Thoracic aorta (tissue), 2 donors: ENCODE measurements at regions not wholly inside any gene's neighbourhood (a gene's known extent, or its start where the extent isn't known, plus 50 kb on each side); places are given as distances from the start of the nearest gene placed in this dataset.
"Not testable (repeated sequence)": the region's sequence is repeated elsewhere in the genome, so short reads cannot be mapped to it uniquely, and the experiment has no call there.

ENCODE experiments used
- ATAC-seq: fragments of 150-250 bp; one replicate; pipeline ENCODE4 v1.8.0; 2017; ENCODE audit warnings: low read depth; ENCODE audit not compliant: insufficient number of reproducible peaks, low FRiP score
- DNase-seq: peaks from one replicate; pipeline ENCODE4 v3.0.0-alpha.2; 2020; ENCODE audit warnings: low spot score
- H3K27ac ChIP-seq, 2 donors: fragments of 200-600 bp; sonication (generic); 1 replicate in 1 of 2; 2 replicates in 1 of 2; pipeline ENCODE4 v1.5.1; 2016; ENCODE audit warnings: mild to moderate bottlenecking in 2 of 2, moderate library complexity in 2 of 2
- H3K27me3 ChIP-seq: fragments of 200-600 bp; sonication (generic); replicated peaks from 2 replicates; pipeline ENCODE4 v1.6.0; 2016; ENCODE audit warnings: mild to moderate bottlenecking; ENCODE audit not compliant: insufficient read depth
- H3K36me3 ChIP-seq: fragments of 200-600 bp; sonication (generic); one replicate; pipeline ENCODE4 v1.5.1; 2016
- H3K4me1 ChIP-seq, 2 donors: fragments of 200-600 bp; sonication (generic); 1 replicate in 1 of 2; 2 replicates in 1 of 2; pipeline versions ENCODE4 v1.5.1 to v1.6.0; 2016; ENCODE audit warnings: low read depth in 2 of 2, mild to moderate bottlenecking in 1 of 2; ENCODE audit not compliant: control insufficient read depth in 1 of 2
- H3K4me3 ChIP-seq: fragments of 200-600 bp; sonication (generic); 2 replicates; pipeline ENCODE4 v1.5.1; 2016; ENCODE audit warnings: mild to moderate bottlenecking
- H3K9me3 ChIP-seq: fragments of 200-600 bp; sonication (generic); 2 replicates; pipeline ENCODE4 v1.5.1; 2016
- TF ChIP-seq, protein P1 (sequence below): fragments of 200-600 bp; sonication (generic); IDR thresholded peaks from one replicate; pipeline ENCODE4 v1.5.1; 2019; ENCODE audit warnings: antibody characterized with exemption

DNA sequence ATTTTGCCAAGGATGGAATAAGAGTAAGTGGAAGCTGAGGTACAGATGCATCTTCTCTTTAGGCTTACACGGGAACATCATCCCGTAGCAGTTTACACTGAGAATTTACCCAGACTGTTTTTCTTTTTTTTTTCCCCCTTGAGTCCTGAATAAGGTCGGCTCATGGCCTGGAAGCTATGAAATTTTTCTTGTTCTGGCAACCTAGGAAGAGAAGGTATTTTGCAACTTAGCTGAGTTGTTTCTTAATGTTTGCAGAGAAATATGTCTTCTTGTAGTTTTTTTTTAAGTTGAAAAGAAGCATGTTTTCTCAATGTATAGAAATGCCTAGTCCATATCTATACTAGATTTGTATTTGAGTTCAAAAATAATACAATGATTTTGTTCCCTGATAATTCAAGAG, 712.5 kb downstream of the TDRD15 start:
- Histone ChIP-seq H3K36me3 (no peaks in the 10 kb centered on the region), H3K27ac (no peak overlapping the region), H3K27me3 (no peaks in the 10 kb centered on the region), H3K9me3 (no peaks in the 10 kb centered on the region), H3K4me3 (no peak overlapping the region), H3K4me1 (peaks cover 0 to 6% of the 10 kb centered on the region in 2 donors)
- TF ChIP-seq, protein P1, sequence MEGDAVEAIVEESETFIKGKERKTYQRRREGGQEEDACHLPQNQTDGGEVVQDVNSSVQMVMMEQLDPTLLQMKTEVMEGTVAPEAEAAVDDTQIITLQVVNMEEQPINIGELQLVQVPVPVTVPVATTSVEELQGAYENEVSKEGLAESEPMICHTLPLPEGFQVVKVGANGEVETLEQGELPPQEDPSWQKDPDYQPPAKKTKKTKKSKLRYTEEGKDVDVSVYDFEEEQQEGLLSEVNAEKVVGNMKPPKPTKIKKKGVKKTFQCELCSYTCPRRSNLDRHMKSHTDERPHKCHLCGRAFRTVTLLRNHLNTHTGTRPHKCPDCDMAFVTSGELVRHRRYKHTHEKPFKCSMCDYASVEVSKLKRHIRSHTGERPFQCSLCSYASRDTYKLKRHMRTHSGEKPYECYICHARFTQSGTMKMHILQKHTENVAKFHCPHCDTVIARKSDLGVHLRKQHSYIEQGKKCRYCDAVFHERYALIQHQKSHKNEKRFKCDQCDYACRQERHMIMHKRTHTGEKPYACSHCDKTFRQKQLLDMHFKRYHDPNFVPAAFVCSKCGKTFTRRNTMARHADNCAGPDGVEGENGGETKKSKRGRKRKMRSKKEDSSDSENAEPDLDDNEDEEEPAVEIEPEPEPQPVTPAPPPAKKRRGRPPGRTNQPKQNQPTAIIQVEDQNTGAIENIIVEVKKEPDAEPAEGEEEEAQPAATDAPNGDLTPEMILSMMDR = no peak
- ATAC-seq = no peak
- no peak for DNase-seq

DNA sequence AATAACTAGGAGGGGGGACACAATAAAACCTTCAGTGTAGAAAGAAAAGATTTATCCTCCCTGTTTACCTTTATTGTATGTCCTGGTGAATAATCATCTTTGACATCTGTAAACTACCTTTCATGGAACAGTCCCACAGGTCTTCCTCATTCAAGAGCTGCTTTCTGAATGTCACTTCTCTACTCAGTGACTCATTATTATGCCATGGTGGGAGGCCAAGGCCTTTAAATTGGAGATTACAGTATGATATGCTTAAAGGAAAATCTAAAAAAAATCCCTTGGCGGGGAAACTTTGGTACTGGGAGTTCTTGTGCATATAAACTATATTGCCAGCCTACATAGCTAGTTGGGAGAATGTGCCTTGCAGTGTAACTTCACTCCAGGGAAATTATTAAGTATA, 713.0 kb downstream of the TDRD15 start:
- no peak for ATAC-seq
- Histone ChIP-seq H3K27me3 (no peaks in the 10 kb centered on the region), H3K4me3 (no peak overlapping the region), H3K27ac (no peak overlapping the region), H3K9me3 (no peaks in the 10 kb centered on the region), H3K4me1 (peaks cover 0 to 6% of the 10 kb centered on the region in 2 donors), H3K36me3 (no peaks in the 10 kb centered on the region)
- no peak for DNase-seq
- TF ChIP-seq, protein P1 = no peak

DNA sequence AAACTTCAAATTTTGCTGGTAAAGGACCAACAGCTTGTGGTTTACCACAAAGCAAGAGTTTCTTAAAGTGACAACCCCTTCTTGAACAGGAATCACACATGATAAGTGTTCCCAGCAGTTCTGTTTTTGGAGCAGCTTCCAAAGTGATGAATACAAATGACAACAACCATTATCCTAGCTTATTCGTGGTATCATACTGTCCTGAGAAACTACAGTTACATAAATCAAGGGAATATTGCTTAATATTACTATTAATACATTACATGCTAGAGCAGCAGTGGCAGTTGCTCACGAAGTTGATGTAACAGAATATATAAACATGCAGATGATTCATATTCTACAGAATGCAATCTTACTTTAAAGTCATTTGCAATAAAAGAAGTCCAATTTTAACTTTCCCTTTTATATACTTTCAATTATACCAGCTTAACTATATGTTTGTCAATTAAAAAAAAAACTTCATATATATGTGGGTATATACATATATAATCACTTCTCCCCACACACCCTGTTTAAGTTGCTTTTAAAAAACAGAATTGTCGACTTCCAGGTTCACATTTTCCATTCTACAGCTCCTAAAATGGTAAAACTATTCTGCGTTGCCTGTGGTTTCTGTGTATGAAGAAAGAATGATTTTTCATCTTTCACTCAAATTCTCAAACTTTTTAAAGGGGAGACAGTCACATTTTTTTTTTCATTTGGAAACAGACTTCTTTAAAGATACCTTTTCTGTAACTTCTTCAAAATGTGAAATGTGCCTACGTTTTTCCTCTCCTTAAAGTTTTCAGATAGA, 713.6 kb downstream of the TDRD15 start:
- Histone ChIP-seq H3K9me3 (no peaks in the 10 kb centered on the region), H3K4me1 (peaks cover 0 to 6% of the 10 kb centered on the region in 2 donors), H3K27ac (no peak overlapping the region), H3K36me3 (no peaks in the 10 kb centered on the region), H3K4me3 (no peak overlapping the region), H3K27me3 (no peaks in the 10 kb centered on the region)
- TF ChIP-seq, protein P1 = no peak
- DNase-seq (no peak), ATAC-seq (no peak)

DNA sequence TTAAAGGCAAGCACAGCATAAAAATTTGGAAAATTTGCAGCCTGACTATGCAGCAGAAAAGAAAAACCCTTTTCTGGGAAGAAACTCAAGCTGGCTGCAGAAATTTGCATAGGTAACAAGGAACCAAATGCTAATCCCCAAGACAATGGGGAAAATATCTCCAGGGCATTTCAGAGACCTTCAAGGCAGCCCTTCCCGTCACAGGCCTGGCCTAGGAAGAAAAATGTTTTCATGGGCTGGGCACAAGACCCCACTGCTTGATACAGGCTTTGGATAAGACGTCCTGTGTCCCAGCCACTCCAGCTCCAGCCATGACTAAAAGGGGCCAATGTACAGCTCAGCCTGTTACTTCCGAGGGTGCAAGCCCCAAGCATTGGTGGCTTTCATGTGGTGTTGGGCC, 717.6 kb downstream of the TDRD15 start:
- no peak for ATAC-seq
- H3K4me3 ChIP-seq = no peak overlapping the region
- TF ChIP-seq, protein P1 = no peak

DNA sequence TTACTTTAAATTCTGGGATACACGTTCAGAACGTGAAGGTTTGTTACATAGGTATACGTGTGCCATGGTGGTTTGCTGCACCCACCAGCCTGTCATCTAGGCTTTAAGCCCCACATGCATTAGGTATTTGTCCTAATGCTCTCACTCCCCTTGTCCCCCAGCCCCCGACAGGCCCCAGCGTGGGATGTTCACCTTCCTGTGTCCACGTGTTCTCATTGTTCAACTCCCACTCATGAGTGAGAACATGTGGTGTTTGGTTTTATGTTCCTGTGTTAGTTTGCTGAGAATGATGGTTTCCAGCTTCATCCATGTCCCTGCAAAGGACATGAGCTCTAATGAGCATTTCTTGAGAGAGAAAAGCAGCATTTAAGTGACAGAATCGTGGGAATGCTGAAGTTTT, 726.6 kb downstream of the TDRD15 start:
- DNase-seq, H3K36me3 ChIP-seq, H3K4me3 ChIP-seq, H3K27ac ChIP-seq, ATAC-seq, H3K4me1 ChIP-seq, H3K27me3 ChIP-seq, H3K9me3 ChIP-seq: not testable (repeated sequence)

More for the DNA sequence above, 717.6 kb downstream of the TDRD15 start:
- H3K27ac ChIP-seq = no peak overlapping the region
- no peaks in the 10 kb centered on the region for H3K9me3 ChIP-seq
- no peaks in the 10 kb centered on the region for H3K27me3 ChIP-seq
- no peak for DNase-seq
- H3K4me1 ChIP-seq = peaks cover 0 to 6% of the 10 kb centered on the region in 2 donors
- H3K36me3 ChIP-seq = no peaks in the 10 kb centered on the region

DNA sequence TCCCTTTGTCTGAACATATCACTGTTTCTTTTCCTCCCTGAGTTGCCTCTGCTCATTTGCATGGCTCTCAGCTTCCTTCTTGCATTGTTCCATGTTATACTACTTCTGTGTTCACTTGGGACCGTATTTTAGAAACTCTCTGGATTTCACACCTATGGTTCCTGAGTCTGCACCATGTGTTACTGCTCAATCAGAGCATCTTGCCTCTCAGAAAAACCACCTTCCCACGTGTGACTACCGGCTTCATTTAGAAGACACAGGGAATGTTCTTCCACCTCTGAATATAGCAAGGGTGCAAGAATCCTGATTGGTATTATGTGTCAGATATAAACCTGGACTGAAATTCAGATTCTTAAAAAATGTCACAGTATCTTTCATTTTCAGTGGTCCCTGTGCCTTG, 731.2 kb downstream of the TDRD15 start:
- no peaks in the 10 kb centered on the region for H3K36me3 ChIP-seq
- DNase-seq = no peak
- no peaks in the 10 kb centered on the region for H3K4me1 ChIP-seq
- TF ChIP-seq, protein P1 = no peak
- H3K4me3 ChIP-seq = no peak overlapping the region
- no peaks in the 10 kb centered on the region for H3K9me3 ChIP-seq
- H3K27ac ChIP-seq = no peak overlapping the region
- H3K27me3 ChIP-seq = no peaks in the 10 kb centered on the region
- ATAC-seq = no peak
